ENCODE measurements at regions not wholly inside any gene's neighbourhood (a gene's known extent, or its start where the extent isn't known, plus 50 kb on each side); places are given as distances from the start of the nearest gene placed in this dataset.

DNA sequence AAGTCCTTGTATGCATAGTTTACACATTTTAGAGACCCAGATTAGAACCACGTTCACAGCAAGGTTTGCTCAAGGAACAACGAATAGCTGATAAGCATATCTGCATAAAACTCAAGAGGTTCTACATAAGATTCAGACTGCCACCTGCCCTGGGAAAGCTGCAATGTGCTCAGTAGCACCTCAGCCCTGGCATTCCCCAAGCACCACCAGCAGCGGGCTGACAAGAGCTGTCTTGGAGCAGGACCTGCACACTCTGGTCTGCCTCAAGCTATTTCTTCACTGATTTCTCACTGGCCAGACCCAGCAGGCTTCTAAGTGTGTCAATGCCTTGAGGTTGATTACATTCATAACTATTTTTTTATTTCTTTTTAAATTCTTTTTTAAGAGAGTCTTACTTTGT, 65.8 kb upstream of the UQCRFS1 start:
- no peaks in the 10 kb centered on the region for H3K9me3 ChIP-seq (replicated peaks)
- H3K4me3 ChIP-seq, result no peak overlapping the region
- no peaks in the 10 kb centered on the region for H3K27me3 ChIP-seq (replicated peaks)
- H3K4me1 ChIP-seq (replicated peaks), result no peaks in the 10 kb centered on the region
- H3K36me3 ChIP-seq, result no peaks in the 10 kb centered on the region
- DNase-seq (ENCODE audit: low read depth in 1 of 2, low spot score in 2 of 2), result no peak
- H3K27ac ChIP-seq, result no peak overlapping the region

DNA sequence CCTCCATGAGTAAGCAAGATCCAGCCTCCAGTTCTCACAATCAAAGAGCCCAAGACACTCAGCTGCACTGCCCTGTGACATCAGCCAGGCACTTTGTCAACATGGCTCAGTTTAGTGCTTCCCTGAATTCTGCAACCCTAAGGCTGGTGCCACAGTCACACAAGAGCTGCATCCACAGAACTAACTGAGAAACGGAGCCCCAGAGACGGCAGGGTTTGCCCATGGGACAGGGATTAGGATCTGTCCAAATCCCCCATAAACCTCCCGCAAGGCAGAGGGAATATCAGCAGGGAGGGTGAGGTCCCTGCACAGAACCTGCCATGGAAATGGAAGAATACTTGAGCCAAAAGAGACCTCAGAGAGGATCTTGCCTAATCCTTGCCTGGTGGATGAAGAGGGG, 70.4 kb upstream of the UQCRFS1 start:
- no peak overlapping the region for H3K4me3 ChIP-seq
- no peak overlapping the region for H3K27ac ChIP-seq
- no peaks in the 10 kb centered on the region for H3K27me3 ChIP-seq (replicated peaks)
- no peaks in the 10 kb centered on the region for H3K36me3 ChIP-seq
- no peaks in the 10 kb centered on the region for H3K4me1 ChIP-seq (replicated peaks)
- no peak for DNase-seq (ENCODE audit: low read depth in 1 of 2, low spot score in 2 of 2)
- H3K9me3 ChIP-seq (replicated peaks), result no peaks in the 10 kb centered on the region

GRCh38 chr19:29285187-29285687, 72.3 kb upstream of the UQCRFS1 start:
- no peak overlapping the region for H3K4me3 ChIP-seq
- no peaks in the 10 kb centered on the region for H3K36me3 ChIP-seq
- H3K27ac ChIP-seq, result no peak overlapping the region
- no peak for DNase-seq (ENCODE audit: low read depth in 1 of 2, low spot score in 2 of 2)
- no peaks in the 10 kb centered on the region for H3K9me3 ChIP-seq (replicated peaks)
- H3K4me1 ChIP-seq (replicated peaks), result no peaks in the 10 kb centered on the region
- H3K27me3 ChIP-seq (replicated peaks), result no peaks in the 10 kb centered on the region

DNA sequence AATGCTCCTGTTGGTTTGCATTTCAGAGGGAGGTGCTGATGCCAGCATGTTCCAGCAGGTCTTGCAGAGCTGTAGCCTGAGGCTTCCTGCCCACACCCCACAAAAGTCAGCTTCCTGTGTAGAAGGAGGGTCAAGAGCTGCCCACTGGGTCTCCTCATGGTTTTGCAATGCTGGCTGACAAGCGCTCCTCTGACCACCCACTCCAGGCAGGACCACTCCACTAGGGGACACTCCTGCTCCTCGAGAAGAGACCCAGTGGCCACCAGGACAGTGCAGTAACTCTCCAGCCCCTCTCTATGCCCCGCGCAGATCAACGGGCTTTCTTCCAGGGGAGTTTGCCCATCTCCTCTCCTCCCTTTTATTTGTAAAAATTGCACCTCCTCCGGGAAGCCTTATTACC, 72.9 kb upstream of the UQCRFS1 start:
- H3K27me3 ChIP-seq (replicated peaks), result no peaks in the 10 kb centered on the region
- no peaks in the 10 kb centered on the region for H3K9me3 ChIP-seq (replicated peaks)
- DNase-seq (ENCODE audit: low read depth in 1 of 2, low spot score in 2 of 2), result no peak
- H3K4me1 ChIP-seq (replicated peaks), result no peaks in the 10 kb centered on the region
- H3K36me3 ChIP-seq, result no peaks in the 10 kb centered on the region
- no peak overlapping the region for H3K27ac ChIP-seq
- no peak overlapping the region for H3K4me3 ChIP-seq

DNA sequence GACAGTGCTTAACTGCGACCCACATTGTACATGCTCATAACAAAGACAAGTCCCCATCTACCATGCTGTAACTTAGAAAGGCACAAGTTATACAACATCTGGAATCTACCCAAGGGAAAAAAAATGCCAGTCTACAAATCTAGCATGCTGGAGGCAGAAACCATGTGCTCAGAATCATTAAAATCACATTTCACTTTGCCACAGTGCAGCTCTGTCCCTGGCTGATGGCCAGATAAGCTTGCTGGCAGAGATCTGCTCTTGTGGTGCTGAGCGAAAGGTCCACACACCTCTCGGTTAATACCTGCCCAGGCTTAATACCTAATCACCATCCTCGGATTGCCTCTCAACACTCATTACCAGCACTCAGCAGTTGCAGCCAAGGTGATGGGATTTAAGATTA, 74.1 kb upstream of the UQCRFS1 start:
- no peaks in the 10 kb centered on the region for H3K36me3 ChIP-seq
- H3K9me3 ChIP-seq (replicated peaks), result no peaks in the 10 kb centered on the region
- no peak for DNase-seq (ENCODE audit: low read depth in 1 of 2, low spot score in 2 of 2)
- H3K27ac ChIP-seq, result no peak overlapping the region
- H3K4me3 ChIP-seq, result no peak overlapping the region
- no peaks in the 10 kb centered on the region for H3K4me1 ChIP-seq (replicated peaks)
- H3K27me3 ChIP-seq (replicated peaks), result no peaks in the 10 kb centered on the region

- DNase-seq (ENCODE audit: low read depth in 1 of 2, low spot score in 2 of 2), result no peak
- Histone ChIP-seq H3K9me3 (replicated peaks) (no peaks in the 10 kb centered on the region), H3K27ac (no peak overlapping the region), H3K27me3 (replicated peaks) (no peaks in the 10 kb centered on the region), H3K36me3 (no peaks in the 10 kb centered on the region), H3K4me3 (no peak overlapping the region), H3K4me1 (replicated peaks) (no peaks in the 10 kb centered on the region)
Observed at GRCh38 chr19:29288256-29288655, 75.3 kb upstream of the UQCRFS1 start.

GRCh38 chr19:29289020-29289419, 76.1 kb upstream of the UQCRFS1 start:
- H3K4me3 ChIP-seq, result no peak overlapping the region
- no peaks in the 10 kb centered on the region for H3K9me3 ChIP-seq (replicated peaks)
- H3K4me1 ChIP-seq (replicated peaks), result no peaks in the 10 kb centered on the region
- no peak overlapping the region for H3K27ac ChIP-seq
- H3K27me3 ChIP-seq (replicated peaks), result no peaks in the 10 kb centered on the region
- no peaks in the 10 kb centered on the region for H3K36me3 ChIP-seq
- no peak for DNase-seq (ENCODE audit: low read depth in 1 of 2, low spot score in 2 of 2)

- no peaks in the 10 kb centered on the region for H3K9me3 ChIP-seq (replicated peaks)
- DNase-seq (ENCODE audit: low read depth in 1 of 2, low spot score in 2 of 2), result no peak
- H3K4me1 ChIP-seq (replicated peaks), result no peaks in the 10 kb centered on the region
- no peaks in the 10 kb centered on the region for H3K27me3 ChIP-seq (replicated peaks)
- no peak overlapping the region for H3K4me3 ChIP-seq
- H3K36me3 ChIP-seq, result no peaks in the 10 kb centered on the region
- no peak overlapping the region for H3K27ac ChIP-seq
Observed at GRCh38 chr19:29290853-29291252, 77.9 kb upstream of the UQCRFS1 start.

DNA sequence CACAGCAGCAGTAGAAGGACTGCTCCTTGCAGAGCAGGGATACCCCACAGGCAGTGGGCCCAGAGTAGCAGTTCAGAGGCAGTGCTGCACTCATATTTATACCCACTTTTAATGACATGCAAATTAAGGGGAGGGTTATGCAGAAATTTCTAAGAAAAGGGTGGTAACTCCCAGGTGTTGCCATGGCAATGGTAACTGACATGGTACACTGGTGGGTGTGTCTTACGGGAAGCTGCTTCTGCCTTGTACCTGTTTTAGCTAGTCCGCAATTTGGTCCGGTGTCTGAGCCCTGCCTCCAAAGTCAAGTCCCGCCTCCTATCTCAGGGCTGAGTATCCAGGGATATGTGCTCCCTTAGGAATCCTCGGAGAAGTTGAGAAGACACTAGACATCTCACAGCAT, 79.2 kb upstream of the UQCRFS1 start:
- H3K36me3 ChIP-seq, result no peaks in the 10 kb centered on the region
- no peak overlapping the region for H3K4me3 ChIP-seq
- no peaks in the 10 kb centered on the region for H3K27me3 ChIP-seq (replicated peaks)
- DNase-seq (ENCODE audit: low read depth in 1 of 2, low spot score in 2 of 2), result no peak
- no peak overlapping the region for H3K27ac ChIP-seq
- no peaks in the 10 kb centered on the region for H3K4me1 ChIP-seq (replicated peaks)
- H3K9me3 ChIP-seq (replicated peaks), result no peaks in the 10 kb centered on the region

DNA sequence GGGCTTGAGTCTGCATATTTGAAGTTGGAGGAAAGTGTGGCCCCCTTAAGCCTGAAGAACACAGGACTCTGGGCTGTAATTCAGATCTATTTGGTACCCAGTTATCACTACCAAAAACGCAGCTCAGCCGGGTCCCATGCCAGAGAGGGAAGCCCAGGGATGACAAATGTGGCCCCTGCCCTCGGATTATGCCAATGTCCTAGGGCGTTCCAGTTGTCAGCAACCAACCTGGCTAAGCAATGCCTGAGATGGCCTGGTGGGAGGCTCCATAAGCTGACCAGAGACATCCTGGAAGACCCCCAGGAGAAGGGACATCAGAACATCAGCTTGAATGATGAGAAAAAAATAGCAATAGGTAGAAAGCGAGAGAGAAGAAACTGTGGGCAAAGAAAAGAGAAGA, 79.6 kb upstream of the UQCRFS1 start:
- H3K27ac ChIP-seq, result no peak overlapping the region
- H3K9me3 ChIP-seq (replicated peaks), result no peaks in the 10 kb centered on the region

DNA sequence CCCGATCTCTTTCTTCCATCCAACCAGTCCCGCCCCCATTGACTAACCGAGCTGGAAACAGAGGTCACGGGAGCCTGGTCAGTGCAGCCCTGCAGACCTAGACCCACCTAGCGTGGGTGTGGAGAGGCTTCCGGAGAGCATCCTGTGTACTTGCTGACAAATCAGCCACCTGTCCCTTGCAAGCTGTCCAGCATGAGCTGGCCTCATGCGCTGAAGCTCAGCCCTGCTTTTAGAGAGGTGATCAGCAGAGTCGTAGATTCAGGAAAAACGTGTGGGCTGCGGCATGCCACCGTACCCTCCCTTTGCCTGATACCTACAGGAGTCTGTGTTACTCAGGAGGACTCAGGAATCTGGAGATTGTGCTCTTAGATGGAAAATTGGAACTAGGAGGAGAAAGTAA, 80.3 kb upstream of the UQCRFS1 start:
- no peaks in the 10 kb centered on the region for H3K36me3 ChIP-seq
- no peak for DNase-seq (ENCODE audit: low read depth in 1 of 2, low spot score in 2 of 2)
- H3K4me1 ChIP-seq (replicated peaks), result no peaks in the 10 kb centered on the region
- no peaks in the 10 kb centered on the region for H3K9me3 ChIP-seq (replicated peaks)
- no peak overlapping the region for H3K4me3 ChIP-seq
- no peaks in the 10 kb centered on the region for H3K27me3 ChIP-seq (replicated peaks)
- no peak overlapping the region for H3K27ac ChIP-seq

More for the DNA sequence above, 79.6 kb upstream of the UQCRFS1 start:
- Histone ChIP-seq H3K4me1 (replicated peaks) (no peaks in the 10 kb centered on the region), H3K4me3 (no peak overlapping the region), H3K36me3 (no peaks in the 10 kb centered on the region), H3K27me3 (replicated peaks) (no peaks in the 10 kb centered on the region)
- no peak for DNase-seq (ENCODE audit: low read depth in 1 of 2, low spot score in 2 of 2)

- Histone ChIP-seq H3K4me1 (replicated peaks) (no peaks in the 10 kb centered on the region), H3K27me3 (replicated peaks) (no peaks in the 10 kb centered on the region), H3K36me3 (no peaks in the 10 kb centered on the region), H3K9me3 (replicated peaks) (no peaks in the 10 kb centered on the region), H3K27ac (no peak overlapping the region), H3K4me3 (no peak overlapping the region)
- DNase-seq (ENCODE audit: low read depth in 1 of 2, low spot score in 2 of 2), result no peak
Observed at GRCh38 chr19:29293736-29294342, 80.9 kb upstream of the UQCRFS1 start.

DNA sequence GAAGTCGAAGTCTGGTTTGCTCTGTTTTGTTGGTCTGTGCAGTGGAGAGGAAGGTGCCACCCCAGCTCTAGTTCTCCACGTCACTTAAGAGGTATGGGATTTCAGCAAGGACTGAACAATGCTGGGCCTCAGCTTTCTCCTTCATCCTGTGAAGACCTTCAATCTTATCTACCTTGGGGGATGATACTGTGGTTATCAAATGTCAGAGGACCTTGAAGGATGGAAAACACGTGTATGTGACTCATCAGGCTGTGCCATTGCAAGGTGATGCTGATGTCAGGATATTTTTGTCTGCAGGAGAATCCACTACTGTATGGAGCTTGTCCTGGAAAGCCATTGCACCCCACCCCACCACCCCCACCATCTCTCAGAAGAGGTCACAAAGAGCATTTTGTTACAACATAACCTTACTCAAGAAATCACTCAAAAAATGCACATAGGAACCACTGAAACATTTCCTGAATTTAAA, 81.4 kb upstream of the UQCRFS1 start:
- Histone ChIP-seq H3K27ac (no peak overlapping the region), H3K36me3 (no peaks in the 10 kb centered on the region), H3K27me3 (replicated peaks) (no peaks in the 10 kb centered on the region), H3K4me3 (no peak overlapping the region), H3K4me1 (replicated peaks) (no peaks in the 10 kb centered on the region), H3K9me3 (replicated peaks) (no peaks in the 10 kb centered on the region)
- DNase-seq (ENCODE audit: low read depth in 1 of 2, low spot score in 2 of 2), result no peak

DNA sequence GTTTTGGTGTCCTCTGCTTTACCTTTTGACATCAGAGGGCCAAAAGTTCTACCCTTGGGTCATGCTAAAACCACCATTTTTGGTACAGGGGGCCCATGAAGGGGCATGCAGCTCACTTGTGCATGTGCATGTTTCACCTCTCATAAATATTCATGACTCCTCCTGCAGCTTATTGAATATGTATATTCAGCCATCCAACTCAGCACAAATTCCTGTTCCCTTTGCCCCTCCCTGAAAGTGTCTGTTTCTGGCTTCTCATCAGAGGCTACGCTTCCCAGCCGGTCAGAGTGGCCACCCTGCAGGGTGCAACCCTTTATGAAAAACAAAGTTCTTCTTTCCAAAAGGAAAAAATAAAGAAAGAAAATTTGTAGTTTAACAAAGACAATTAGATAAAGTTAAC, 82.3 kb upstream of the UQCRFS1 start:
- H3K4me1 ChIP-seq (replicated peaks), result no peaks in the 10 kb centered on the region
- H3K9me3 ChIP-seq (replicated peaks), result no peaks in the 10 kb centered on the region
- H3K4me3 ChIP-seq, result no peak overlapping the region
- H3K36me3 ChIP-seq, result no peaks in the 10 kb centered on the region
- no peaks in the 10 kb centered on the region for H3K27me3 ChIP-seq (replicated peaks)
- no peak for DNase-seq (ENCODE audit: low read depth in 1 of 2, low spot score in 2 of 2)
- no peak overlapping the region for H3K27ac ChIP-seq

DNA sequence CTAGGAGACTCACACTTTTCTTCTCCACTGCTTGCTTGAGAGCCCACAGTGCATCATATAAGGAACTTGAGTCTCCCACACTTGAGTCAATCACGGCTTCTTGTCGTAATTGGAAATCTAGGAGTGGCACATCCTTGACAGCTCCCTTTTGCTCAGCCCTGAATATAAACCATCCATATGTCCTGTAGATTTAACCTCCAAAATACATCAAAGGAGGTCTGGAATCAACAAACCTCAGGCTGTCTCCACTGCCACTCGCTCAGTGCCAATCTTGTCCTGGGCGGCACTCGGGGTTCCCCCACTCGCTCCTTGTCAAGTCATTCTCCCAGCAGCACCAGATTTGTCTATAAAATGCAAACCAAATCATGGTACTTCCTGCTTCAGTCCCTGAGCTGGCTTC, 84.4 kb upstream of the UQCRFS1 start:
- no peak overlapping the region for H3K4me3 ChIP-seq
- no peaks in the 10 kb centered on the region for H3K36me3 ChIP-seq
- H3K27ac ChIP-seq, result no peak overlapping the region
- no peaks in the 10 kb centered on the region for H3K27me3 ChIP-seq (replicated peaks)
- no peaks in the 10 kb centered on the region for H3K4me1 ChIP-seq (replicated peaks)
- DNase-seq (ENCODE audit: low read depth in 1 of 2, low spot score in 2 of 2), result no peak
- no peaks in the 10 kb centered on the region for H3K9me3 ChIP-seq (replicated peaks)

All from SJSA1 (cell line).